ENCODE measurements at regions not wholly inside any gene's neighbourhood (a gene's known extent, or its start where the extent isn't known, plus 50 kb on each side); places are given as distances from the start of the nearest gene placed in this dataset.

DNA sequence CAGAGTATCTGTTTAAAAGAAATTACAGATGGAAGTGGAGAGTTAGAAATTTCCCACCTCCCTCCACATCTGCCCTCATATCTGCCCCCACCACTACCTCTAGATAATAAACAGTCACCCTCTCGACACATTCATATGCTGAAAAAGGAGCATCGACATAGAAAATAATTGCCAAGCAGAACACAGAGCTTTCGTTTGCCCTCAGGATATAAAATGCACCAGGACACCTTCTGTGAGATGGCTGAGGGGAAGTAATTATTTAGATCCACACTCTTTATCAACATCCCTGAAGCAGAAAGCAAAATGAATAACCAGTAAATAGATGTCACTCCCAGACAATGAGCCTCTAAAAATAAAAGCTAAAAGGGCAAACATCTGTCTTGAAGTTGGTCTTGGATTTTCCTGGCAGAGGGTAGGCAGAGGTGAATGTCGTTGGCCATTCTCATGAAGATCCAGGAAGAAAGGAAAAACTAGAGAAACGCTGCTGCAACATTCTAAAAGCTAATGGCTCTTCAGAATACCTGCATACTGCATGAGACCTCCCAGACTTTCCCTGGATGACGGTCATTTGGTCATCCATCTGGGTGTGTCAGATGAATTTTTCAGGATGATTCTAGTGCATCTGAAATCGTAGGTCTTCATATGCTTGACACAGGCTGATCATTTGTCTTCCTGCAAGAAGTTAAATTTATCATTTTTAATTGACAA, 527.5 kb downstream of the RFC3 start:
- no peak overlapping the region for H3K9ac ChIP-seq (replicated peaks; ENCODE audit: extremely low read depth, insufficient read depth, low read length)
- H3K4me3 ChIP-seq (replicated peaks in 1 of 3; ENCODE audit: insufficient read depth in 1 of 3, low read depth in 1 of 3, low read length in 3 of 3), result no peak overlapping the region
- FAIRE-seq, result no peak
- H3K4me1 ChIP-seq (ENCODE audit: control insufficient read depth, extremely low read depth, insufficient read depth, low read length), result peaks cover 9% of the 10 kb centered on the region
- H3K27ac ChIP-seq (ENCODE audit: insufficient read depth, low read depth, low read length), result no peak overlapping the region
- no TSS peak for BruUV-seq (replicated peaks)
- TF ChIP-seq, protein P1, sequence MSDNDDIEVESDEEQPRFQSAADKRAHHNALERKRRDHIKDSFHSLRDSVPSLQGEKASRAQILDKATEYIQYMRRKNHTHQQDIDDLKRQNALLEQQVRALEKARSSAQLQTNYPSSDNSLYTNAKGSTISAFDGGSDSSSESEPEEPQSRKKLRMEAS (IDR thresholded peaks at IDR 0.05; ENCODE audit: insufficient read depth, insufficient read length), result no peak
- TF ChIP-seq POLR2AphosphoS5 (IDR thresholded peaks at IDR 0.05; ENCODE audit: insufficient read depth, low read depth, low read length) (no peak), MYC (IDR thresholded peaks at IDR 0.05; ENCODE audit: low read depth, low read length) (no peak), FOS (IDR thresholded peaks at IDR 0.05; ENCODE audit: borderline replicate concordance, insufficient read depth, low read length) (no peak), EZH2 (IDR thresholded peaks at IDR 0.05; ENCODE audit: borderline replicate concordance, low read depth, low read length, severe bottlenecking) (no peak), JUN (IDR thresholded peaks at IDR 0.05; ENCODE audit: borderline replicate concordance, insufficient read depth, insufficient read length, low read depth) (no peak), POLR2A (IDR thresholded peaks at IDR 0.05; ENCODE audit: low read depth, low read length) (no peak), GATA2 (IDR thresholded peaks at IDR 0.05; ENCODE audit: insufficient read depth, insufficient read length, low read depth, low read length) (no peak)
- TF ChIP-seq, protein P2, sequence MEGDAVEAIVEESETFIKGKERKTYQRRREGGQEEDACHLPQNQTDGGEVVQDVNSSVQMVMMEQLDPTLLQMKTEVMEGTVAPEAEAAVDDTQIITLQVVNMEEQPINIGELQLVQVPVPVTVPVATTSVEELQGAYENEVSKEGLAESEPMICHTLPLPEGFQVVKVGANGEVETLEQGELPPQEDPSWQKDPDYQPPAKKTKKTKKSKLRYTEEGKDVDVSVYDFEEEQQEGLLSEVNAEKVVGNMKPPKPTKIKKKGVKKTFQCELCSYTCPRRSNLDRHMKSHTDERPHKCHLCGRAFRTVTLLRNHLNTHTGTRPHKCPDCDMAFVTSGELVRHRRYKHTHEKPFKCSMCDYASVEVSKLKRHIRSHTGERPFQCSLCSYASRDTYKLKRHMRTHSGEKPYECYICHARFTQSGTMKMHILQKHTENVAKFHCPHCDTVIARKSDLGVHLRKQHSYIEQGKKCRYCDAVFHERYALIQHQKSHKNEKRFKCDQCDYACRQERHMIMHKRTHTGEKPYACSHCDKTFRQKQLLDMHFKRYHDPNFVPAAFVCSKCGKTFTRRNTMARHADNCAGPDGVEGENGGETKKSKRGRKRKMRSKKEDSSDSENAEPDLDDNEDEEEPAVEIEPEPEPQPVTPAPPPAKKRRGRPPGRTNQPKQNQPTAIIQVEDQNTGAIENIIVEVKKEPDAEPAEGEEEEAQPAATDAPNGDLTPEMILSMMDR (IDR thresholded peaks at IDR 0.05; ENCODE audit: extremely low read depth in 1 of 2, insufficient read depth in 1 of 2, low read depth in 1 of 2, low read length in 2 of 2), result no peak
- no peaks in the 10 kb centered on the region for H3K27me3 ChIP-seq (ENCODE audit: control insufficient read depth in 2 of 2, insufficient read depth in 2 of 2, low read length in 2 of 2)
- H3K9me1 ChIP-seq (replicated peaks; ENCODE audit: control insufficient read depth, extremely low read depth, insufficient read depth, low read length), result no peaks in the 10 kb centered on the region
- no peaks in the 10 kb centered on the region for H3K79me2 ChIP-seq (ENCODE audit: control insufficient read depth, insufficient read depth, low read length)
- H4K20me1 ChIP-seq (replicated peaks; ENCODE audit: control insufficient read depth, extremely low read depth, insufficient read depth, low read length), result no peaks in the 10 kb centered on the region
- H3K9me3 ChIP-seq (replicated peaks; ENCODE audit: control insufficient read depth, insufficient read depth, low read length), result no peaks in the 10 kb centered on the region
- no peaks in the 10 kb centered on the region for H3K36me3 ChIP-seq (ENCODE audit: control insufficient read depth in 2 of 2, extremely low read depth in 1 of 2, insufficient read depth in 2 of 2, low read length in 2 of 2)
- H3K4me2 ChIP-seq (ENCODE audit: insufficient read depth, low read length), result no peak overlapping the region
- POLR2A ChIA-PET, result interaction anchor here (0.6 kb wide), 1 partner anchor 234 kb away, joined by 3 read pairs; no protein-coding TSS in a partner anchor
- no peak for DNase-seq (ENCODE audit: low read depth, low spot score)
- CTCF ChIA-PET, result interaction anchor here (1.1 kb wide), 2 partner anchors 12 to 13 kb away, joined by 4 read pairs; no protein-coding TSS in a partner anchor
- H2AFZ ChIP-seq (ENCODE audit: low read depth, low read length), result no peak overlapping the region
- dilution Hi-C loops (cut with MboI; ENCODE audit: extremely low pct_ligation_motif_present, low sequenced_read_pairs), result no loop called here
- intact Hi-C loops (cut with micrococcal nuclease), result no loop called here
